Testis (tissue), 2 donors: ENCODE measurements at regions not wholly inside any gene's neighbourhood (a gene's known extent, or its start where the extent isn't known, plus 50 kb on each side); places are given as distances from the start of the nearest gene placed in this dataset.

Experiments
- DNase-seq: peaks from one replicate; pipeline ENCODE4 v3.0.0-alpha.2; 2019
- H3K27ac ChIP-seq, 2 donors: fragments of 200-600 bp; sonication (generic); one replicate each; pipeline ENCODE4 v1.5.1; 2019
- H3K27me3 ChIP-seq: fragments of 200-600 bp; sonication (generic); one replicate; pipeline ENCODE4 v1.5.1; 2019
- H3K36me3 ChIP-seq: fragments of 200-600 bp; sonication (generic); one replicate; pipeline ENCODE4 v1.5.1; 2017; ENCODE audit warnings: low read depth; ENCODE audit errors: missing control alignments
- H3K4me1 ChIP-seq: fragments of 200-600 bp; sonication (generic); one replicate; pipeline ENCODE4 v1.5.1; 2019
- H3K4me3 ChIP-seq, 2 donors: fragments of 200-600 bp; sonication (generic); one replicate each; pipeline ENCODE4 v1.5.1; 2017 to 2019
- H3K9me3 ChIP-seq: fragments of 200-600 bp; sonication (generic); one replicate; pipeline ENCODE4 v1.5.1; 2017
- CTCF ChIP-seq, 3 experiments: fragments of 450-650 bp in 2 of 3; fragments of 200-600 bp in 1 of 3; sonication (generic) in 1 of 3; IDR thresholded peaks; one replicate each; pipeline ENCODE4 v1.5.1; 2016 to 2019; ENCODE audit warnings: antibody characterized with exemption in 3 of 3, mild to moderate bottlenecking in 2 of 3, moderate library complexity in 1 of 3
- POLR2A ChIP-seq: fragments of 450-650 bp; IDR thresholded peaks from one replicate; pipeline ENCODE4 v1.6.1; 2017; ENCODE audit warnings: antibody characterized with exemption, mild to moderate bottlenecking, moderate library complexity
- WGBS, 2 donors: methylation state at CpG; one replicate each; pipeline ENCODE4 v1.1.5; 2018; 5-methylcytosine and 5-hydroxymethylcytosine counted together
- intact Hi-C: fragments of 100-400 bp; cut with DNase I; formaldehyde crosslinking; loops from one replicate; pipeline ENCODE4 v1.15.1; 2023; ENCODE audit warnings: low total_unique reads

GRCh38 chr6:169072127-169073042 is 181.3 kb downstream of the THBS2 start:
- H3K27me3 ChIP-seq: no peaks in the 10 kb centered on the region
- 69 to 75% methylated on average over 16 to 23 of the region's 23 CpGs for WGBS, 2 donors
- H3K27ac ChIP-seq: peak overlapping the region in 1 of 2 donors; percentile 22

GRCh38 chr6:169071394-169071793 is 182.3 kb downstream of the THBS2 start:
- no peak overlapping the region for H3K4me3 ChIP-seq
- no peak overlapping the region for H3K27ac ChIP-seq
- DNase-seq: no peak
- intact Hi-C loops: no loop called here
- no peaks in the 10 kb centered on the region for H3K27me3 ChIP-seq
- H3K36me3 ChIP-seq: no peaks in the 10 kb centered on the region
- H3K4me1 ChIP-seq: peaks cover 4% of the 10 kb centered on the region
- no peak for TF ChIP-seq CTCF (IDR thresholded peaks at IDR 0.05)
- no peak for TF ChIP-seq POLR2A
- H3K9me3 ChIP-seq: no peaks in the 10 kb centered on the region
- 83 to 94% methylated on average over 7 of the region's 7 CpGs for WGBS, 2 donors

More at GRCh38 chr6:169072127-169073042, 181.3 kb downstream of the THBS2 start:
- no peaks in the 10 kb centered on the region for H3K36me3 ChIP-seq
- H3K9me3 ChIP-seq: no peaks in the 10 kb centered on the region
- DNase-seq: no peak
- no peak for TF ChIP-seq POLR2A
- no peak for TF ChIP-seq CTCF (IDR thresholded peaks at IDR 0.05)
- intact Hi-C loops: no loop called here
- peaks cover 4% of the 10 kb centered on the region for H3K4me1 ChIP-seq
- no peak overlapping the region for H3K4me3 ChIP-seq

GRCh38 chr6:169070506-169071176 is 183.0 kb downstream of the THBS2 start:
- no peak for TF ChIP-seq CTCF (IDR thresholded peaks at IDR 0.05)
- TF ChIP-seq POLR2A: no peak
- peak; percentile 78 for DNase-seq
- Histone ChIP-seq H3K36me3 (no peaks in the 10 kb centered on the region), H3K4me3 (no peak overlapping the region), H3K27me3 (no peaks in the 10 kb centered on the region), H3K27ac (no peak overlapping the region), H3K4me1 (peaks cover 4% of the 10 kb centered on the region), H3K9me3 (no peaks in the 10 kb centered on the region)
- intact Hi-C loops: no loop called here
- WGBS, 2 donors: 55 to 73% methylated on average over 14 of the region's 14 CpGs

- H3K27ac ChIP-seq: no peak overlapping the region
Observed at GRCh38 chr6:169069356-169069755, 184.3 kb downstream of the THBS2 start.

More at GRCh38 chr6:169069356-169069755, 184.3 kb downstream of the THBS2 start:
- Histone ChIP-seq H3K9me3 (no peaks in the 10 kb centered on the region), H3K4me1 (no peaks in the 10 kb centered on the region), H3K27me3 (no peaks in the 10 kb centered on the region), H3K36me3 (no peaks in the 10 kb centered on the region), H3K4me3 (no peak overlapping the region)
- TF ChIP-seq CTCF (IDR thresholded peaks at IDR 0.05): no peak
- TF ChIP-seq POLR2A: no peak
- intact Hi-C loops: no loop called here
- WGBS, 2 donors: 86% methylated on average over 7 of the region's 7 CpGs
- DNase-seq: no peak
